ENCODE measurements at regions not wholly inside any gene's neighbourhood (a gene's known extent, or its start where the extent isn't known, plus 50 kb on each side); places are given as distances from the start of the nearest gene placed in this dataset.

- no peak for DNase-seq
Measured at GRCh38 chr1:219993554-219994433, 52.5 kb downstream of the EPRS1 start.

GRCh38 chr1:219991919-219992318 is 54.4 kb downstream of the EPRS1 start:
- no peak for DNase-seq

DNA sequence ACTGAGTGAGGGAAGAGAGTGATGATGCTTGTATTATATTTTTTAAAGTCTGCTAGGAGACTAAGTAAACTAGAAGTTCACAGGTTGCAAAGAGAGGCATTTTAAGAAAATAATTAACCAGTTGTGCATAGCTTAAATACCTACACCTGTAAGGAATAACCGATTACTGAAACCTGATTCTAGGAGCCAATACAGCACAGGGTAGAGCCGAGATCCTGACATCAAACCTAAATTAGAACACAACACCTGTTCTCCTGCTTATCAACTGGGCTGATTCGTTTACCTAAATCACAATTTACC is 54.8 kb downstream of the EPRS1 start:
- no peak for DNase-seq

- DNase-seq, result peak; percentile 28
Measured at GRCh38 chr1:219990782-219991510, 55.4 kb downstream of the EPRS1 start.

- no peak for DNase-seq
Measured at GRCh38 chr1:219989766-219990165, 56.5 kb downstream of the EPRS1 start.

GRCh38 chr1:219988818-219989217 is 57.5 kb downstream of the EPRS1 start:
- DNase-seq, result no peak

GRCh38 chr1:219988387-219988786 is 57.9 kb downstream of the EPRS1 start:
- no peak for DNase-seq

DNA sequence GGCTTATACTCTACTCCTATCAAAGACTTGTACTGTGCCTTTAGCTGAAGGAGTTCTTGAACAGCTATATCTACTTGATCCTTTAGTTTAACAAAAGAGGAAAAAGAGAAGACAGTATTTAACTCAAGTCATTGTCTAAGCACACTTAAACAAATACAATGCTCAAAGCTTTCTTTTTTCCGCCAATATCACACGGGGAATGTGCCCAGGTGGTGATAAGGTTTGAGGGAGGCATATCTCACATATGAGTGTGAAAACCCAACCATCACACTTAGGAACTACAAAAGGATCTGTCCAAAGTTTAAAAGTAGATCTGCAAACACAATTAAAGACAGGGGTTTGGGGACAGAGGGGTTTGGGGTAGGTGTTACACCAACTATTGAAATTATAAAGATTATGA is 59.0 kb upstream of the SLC30A10 start:
- no peak for DNase-seq

DNA sequence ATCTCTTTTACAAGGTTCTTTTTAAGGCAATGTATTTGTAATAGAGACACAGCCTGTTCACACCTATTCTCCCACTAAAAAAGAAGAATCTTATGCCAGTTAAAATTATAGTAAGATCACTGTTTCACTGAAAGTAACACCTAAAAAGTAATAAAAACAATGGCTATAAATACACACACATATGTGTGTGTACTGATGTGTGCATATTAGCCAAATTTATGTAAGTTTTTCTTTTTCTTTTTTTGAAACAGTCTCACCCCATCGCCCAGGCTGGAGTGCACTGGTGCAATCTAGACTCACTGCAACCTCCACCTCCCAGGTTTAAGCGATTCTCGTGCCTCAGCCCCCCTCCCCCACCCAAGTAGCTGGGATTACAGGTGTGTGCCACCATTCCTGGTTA is 56.8 kb upstream of the SLC30A10 start:
- DNase-seq, result no peak

Data from NCI-H1105 (cell line).